IMR-90 (cell line): ENCODE measurements at regions not wholly inside any gene's neighbourhood (a gene's known extent, or its start where the extent isn't known, plus 50 kb on each side); places are given as distances from the start of the nearest gene placed in this dataset.

Experiments used
- ATAC-seq: fragments of 200-7000 bp; cut with Tn5 transposase; 2 replicates; pipeline ENCODE4 v1.9.1; 2020; ENCODE audit warnings: low read depth, mild to moderate bottlenecking, moderate library complexity
- BruUV-seq: library from RNA; stranded (reverse); fragments of 400-500 nt; replicated peaks from 2 replicates; lab custom pipeline; 2021; lab: Mats Ljungman, UMichigan
- CTCF ChIA-PET: fragments of 300-600 bp; formaldehyde crosslinking; extraction: SDS; loops from one replicate; lab custom pipeline; 2021; ENCODE audit warnings: antibody characterized with exemption; lab: Yijun Ruan, JAX
- POLR2A ChIA-PET: fragments of 300-600 bp; sonication (Branson Sonifier 250); formaldehyde crosslinking; loops from one replicate; lab custom pipeline; 2022; ENCODE audit warnings: antibody characterized with exemption; ENCODE audit not compliant: unreplicated experiment; lab: Charles Lee
- DNase-seq: peaks from one replicate; pipeline ENCODE4 v3.0.0; 2013
- H2AFZ ChIP-seq: replicated peaks from 2 replicates; pipeline ENCODE3; 2013; ENCODE audit warnings: low read length, mild to moderate bottlenecking; ENCODE audit not compliant: poor library complexity
- H2AK5ac ChIP-seq: 2 replicates; pipeline ENCODE4 v1.6.1; 2013; ENCODE audit warnings: low read depth, low read length, inconsistent platforms
- H2AK9ac ChIP-seq: replicated peaks from 2 replicates; pipeline ENCODE3; 2013; ENCODE audit warnings: mild to moderate bottlenecking, low read depth, low read length, moderate library complexity; ENCODE audit not compliant: poor library complexity
- H2BK120ac ChIP-seq: 2 replicates; pipeline ENCODE4 v1.6.1; 2013; ENCODE audit warnings: low read depth, low read length, inconsistent platforms
- H2BK15ac ChIP-seq: 3 replicates; pipeline ENCODE4 v1.6.1; 2013; ENCODE audit warnings: low read depth, low read length, inconsistent platforms
- H2BK20ac ChIP-seq: 2 replicates; pipeline ENCODE4 v1.6.1; 2013; ENCODE audit warnings: low read depth, mild to moderate bottlenecking, inconsistent platforms, low read length, moderate library complexity
- H2BK5ac ChIP-seq: 2 replicates; pipeline ENCODE4 v1.6.1; 2013; ENCODE audit warnings: mild to moderate bottlenecking, low read depth, low read length, inconsistent platforms; ENCODE audit not compliant: poor library complexity, severe bottlenecking
- H3K14ac ChIP-seq: replicated peaks from 2 replicates; pipeline ENCODE4 v1.6.1; 2013; ENCODE audit warnings: low read depth, low read length, inconsistent platforms
- H3K18ac ChIP-seq: 2 replicates; pipeline ENCODE4 v1.6.1; 2013; ENCODE audit warnings: low read depth, low read length, control low read depth
- H3K23ac ChIP-seq: 2 replicates; pipeline ENCODE4 v1.6.1; 2013; ENCODE audit warnings: low read depth, low read length, inconsistent platforms
- H3K27ac ChIP-seq: 2 replicates; pipeline ENCODE4 v1.5.1; 2013; ENCODE audit warnings: mild to moderate bottlenecking, control low read depth, low read length; ENCODE audit not compliant: insufficient read depth
- H3K27me3 ChIP-seq: 2 replicates; pipeline ENCODE4 v1.6.1; 2013; ENCODE audit warnings: low read length; ENCODE audit not compliant: control insufficient read depth, insufficient read depth
- H3K36me3 ChIP-seq: 2 replicates; pipeline ENCODE4 v1.6.1; 2013; ENCODE audit warnings: low read length, mixed read lengths; ENCODE audit not compliant: control insufficient read depth, insufficient read depth
- H3K4ac ChIP-seq: 2 replicates; pipeline ENCODE4 v1.6.1; 2013; ENCODE audit warnings: low read depth, low read length, inconsistent platforms
- H3K4me1 ChIP-seq: 2 replicates; pipeline ENCODE4 v1.6.1; 2013; ENCODE audit warnings: low read length, mixed read lengths; ENCODE audit not compliant: control insufficient read depth, insufficient read depth
- H3K4me2 ChIP-seq: 2 replicates; pipeline ENCODE4 v1.6.1; 2013; ENCODE audit warnings: low read depth, mild to moderate bottlenecking, control low read depth, low read length, moderate library complexity
- H3K4me3 ChIP-seq: 2 replicates; pipeline ENCODE4 v1.5.1; 2013; ENCODE audit warnings: low read depth, mild to moderate bottlenecking, control low read depth, low read length, moderate library complexity; ENCODE audit not compliant: insufficient read depth
- H3K56ac ChIP-seq: 2 replicates; pipeline ENCODE4 v1.6.1; 2013; ENCODE audit warnings: low read length, inconsistent platforms; ENCODE audit not compliant: insufficient read depth; ENCODE audit errors: extremely low read depth
- H3K79me1 ChIP-seq, 2 experiments: 2 replicates each; pipeline ENCODE4 v1.6.1; 2013; ENCODE audit warnings: low read length in 2 of 2, inconsistent platforms in 1 of 2, low read depth in 1 of 2
- H3K9ac ChIP-seq: 2 replicates; pipeline ENCODE4 v1.6.1; 2013; ENCODE audit warnings: low read depth, low read length, control low read depth
- H3K9me1 ChIP-seq: 2 replicates; pipeline ENCODE4 v1.6.1; 2013; ENCODE audit warnings: low read length, inconsistent platforms; ENCODE audit not compliant: insufficient read depth
- H3K9me3 ChIP-seq: 2 replicates; pipeline ENCODE4 v1.6.1; 2013; ENCODE audit warnings: low read length; ENCODE audit not compliant: control insufficient read depth, insufficient read depth
- H4K20me1 ChIP-seq: 2 replicates; pipeline ENCODE4 v1.6.1; 2013; ENCODE audit warnings: low read length, inconsistent platforms; ENCODE audit not compliant: insufficient read depth
- H4K5ac ChIP-seq: 2 replicates; pipeline ENCODE4 v1.6.1; 2013; ENCODE audit warnings: mild to moderate bottlenecking, low read depth, low read length, control low read depth
- H4K8ac ChIP-seq, 2 experiments: 2 replicates each; pipeline ENCODE4 v1.6.1; 2013; ENCODE audit warnings: low read depth in 2 of 2, low read length in 2 of 2, control low read depth in 1 of 2, inconsistent platforms in 1 of 2
- H4K91ac ChIP-seq: 2 replicates; pipeline ENCODE4 v1.6.1; 2013; ENCODE audit warnings: low read depth, low read length, inconsistent platforms; ENCODE audit not compliant: insufficient read depth
- BHLHE40 ChIP-seq: fragments of 150-350 bp; IDR thresholded peaks from 2 replicates; pipeline ENCODE4 v1.6.1; 2016; ENCODE audit warnings: mild to moderate bottlenecking, low read depth, low read length
- CHD1 ChIP-seq: IDR thresholded peaks from 2 replicates; pipeline ENCODE4 v1.6.1; 2012; ENCODE audit warnings: low read depth, low read length, improper control_type of control experiment
- RAD21 ChIP-seq: IDR thresholded peaks from 2 replicates; pipeline ENCODE4 v1.6.1; 2012; ENCODE audit warnings: low read length, improper control_type of control experiment
- RFX5 ChIP-seq: IDR thresholded peaks from 2 replicates; pipeline ENCODE4 v1.8.0; 2012; ENCODE audit warnings: low read depth, mild to moderate bottlenecking, low read length, moderate library complexity
- WGBS, 2 experiments: methylation state at CpG; one replicate each; pipeline versions ENCODE4 v1.1.5 to v1.1.7; 2013; ENCODE audit warnings: missing lambda C conversion rate in 2 of 2; ENCODE audit not compliant: insufficient read length in 1 of 2; ENCODE audit errors: extremely low coverage in 2 of 2; 5-methylcytosine and 5-hydroxymethylcytosine counted together
- dilution Hi-C: fragments of 300-500 bp; cut with HindIII; formaldehyde crosslinking; loops from one replicate; pipeline ENCODE4 v1.14.3; 2018; ENCODE audit warnings: low sequenced_read_pairs; ENCODE audit not compliant: unreplicated experiment
- in situ Hi-C: fragments of 300-500 bp; cut with MboI; formaldehyde crosslinking; loops from 3 replicates; pipeline ENCODE4 v1.14.3; 2019; ENCODE audit warnings: low sequenced_read_pairs, inconsistent platforms, mixed read lengths
- intact Hi-C: fragments of 100-400 bp; cut with micrococcal nuclease; formaldehyde crosslinking; loops from 2 replicates; pipeline ENCODE4 v1.10.0; 2022
- TF ChIP-seq, protein P1 (sequence below): conservative IDR thresholded peaks from 2 replicates; pipeline ENCODE4 v1.5.1; 2012; ENCODE audit warnings: mild to moderate bottlenecking, low read depth, low read length, improper control_type of control experiment

DNA sequence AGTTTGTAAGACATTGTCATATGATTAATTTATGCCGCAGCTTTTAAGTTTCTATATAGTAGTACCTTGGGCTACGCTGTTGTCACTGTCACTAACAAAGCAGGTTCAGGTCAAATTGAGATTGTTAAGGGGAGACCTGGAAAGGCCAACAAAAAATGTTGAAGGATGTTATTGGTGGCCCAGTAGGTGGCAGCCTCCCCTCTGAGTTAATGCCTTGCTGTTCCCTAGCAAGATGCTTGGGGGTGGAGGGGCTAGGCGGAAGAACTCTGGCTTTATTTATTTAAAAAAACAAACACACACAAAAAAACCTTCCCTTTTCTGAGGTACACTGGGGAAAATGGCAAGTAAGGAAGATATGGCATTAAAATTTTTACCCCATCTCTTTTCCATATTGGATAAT, 128.3 kb upstream of the ATP5MC3 start:
- H2BK15ac ChIP-seq, result no peak overlapping the region
- peaks cover 4% of the 10 kb centered on the region for H3K27me3 ChIP-seq
- H3K36me3 ChIP-seq, result no peaks in the 10 kb centered on the region
- no TSS peak for BruUV-seq
- in situ Hi-C loops (no loop called here), intact Hi-C loops (loop anchor here (2.0 kb wide), 2 partner anchors 777 to 787 kb away; no protein-coding TSS in a partner anchor), dilution Hi-C loops (no loop called here)
- H3K9ac ChIP-seq, result no peak overlapping the region
- no peak overlapping the region for H3K4me3 ChIP-seq
- no peak overlapping the region for H3K18ac ChIP-seq
- H4K91ac ChIP-seq, result no peak overlapping the region
- no peak overlapping the region for H2AK5ac ChIP-seq
- H4K20me1 ChIP-seq, result no peaks in the 10 kb centered on the region
- peak; percentile 10 for DNase-seq
- no peak overlapping the region for H2BK120ac ChIP-seq
- ChIA-PET CTCF (interaction anchor here (1.3 kb wide), 1 partner anchor 10 kb away, joined by 3 read pairs; no protein-coding TSS in a partner anchor), POLR2A (no interaction called here)
- no peak overlapping the region for H4K5ac ChIP-seq
- no peak overlapping the region for H2BK20ac ChIP-seq
- no peak overlapping the region for H3K23ac ChIP-seq
- peak; percentile 75 for ATAC-seq
- H3K9me3 ChIP-seq, result no peaks in the 10 kb centered on the region
- no peak overlapping the region for H2AK9ac ChIP-seq
- no peak overlapping the region for H3K4ac ChIP-seq
- no CpG with 5 or more reads among the region's 3 CpGs for WGBS, 2 experiments
- H2BK5ac ChIP-seq, result no peak overlapping the region
- H2AFZ ChIP-seq, result no peak overlapping the region
- H3K27ac ChIP-seq, result no peak overlapping the region
- H3K14ac ChIP-seq, result no peak overlapping the region
- no peaks in the 10 kb centered on the region for H3K9me1 ChIP-seq
- no peaks in the 10 kb centered on the region for H3K79me1 ChIP-seq
- H4K8ac ChIP-seq, result no peak overlapping the region
- H3K4me2 ChIP-seq, result no peak overlapping the region
- TF ChIP-seq RAD21 (peak; percentile 21; the same call in 1 of the 2 replicates), BHLHE40 (no peak), RFX5 (no peak), CHD1 (no peak)
- TF ChIP-seq, protein P1, sequence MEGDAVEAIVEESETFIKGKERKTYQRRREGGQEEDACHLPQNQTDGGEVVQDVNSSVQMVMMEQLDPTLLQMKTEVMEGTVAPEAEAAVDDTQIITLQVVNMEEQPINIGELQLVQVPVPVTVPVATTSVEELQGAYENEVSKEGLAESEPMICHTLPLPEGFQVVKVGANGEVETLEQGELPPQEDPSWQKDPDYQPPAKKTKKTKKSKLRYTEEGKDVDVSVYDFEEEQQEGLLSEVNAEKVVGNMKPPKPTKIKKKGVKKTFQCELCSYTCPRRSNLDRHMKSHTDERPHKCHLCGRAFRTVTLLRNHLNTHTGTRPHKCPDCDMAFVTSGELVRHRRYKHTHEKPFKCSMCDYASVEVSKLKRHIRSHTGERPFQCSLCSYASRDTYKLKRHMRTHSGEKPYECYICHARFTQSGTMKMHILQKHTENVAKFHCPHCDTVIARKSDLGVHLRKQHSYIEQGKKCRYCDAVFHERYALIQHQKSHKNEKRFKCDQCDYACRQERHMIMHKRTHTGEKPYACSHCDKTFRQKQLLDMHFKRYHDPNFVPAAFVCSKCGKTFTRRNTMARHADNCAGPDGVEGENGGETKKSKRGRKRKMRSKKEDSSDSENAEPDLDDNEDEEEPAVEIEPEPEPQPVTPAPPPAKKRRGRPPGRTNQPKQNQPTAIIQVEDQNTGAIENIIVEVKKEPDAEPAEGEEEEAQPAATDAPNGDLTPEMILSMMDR, result peak; percentile 34
- H3K56ac ChIP-seq, result no peak overlapping the region
- no peaks in the 10 kb centered on the region for H3K4me1 ChIP-seq
